Nephron progenitor cell (in vitro differentiated cells): ENCODE measurements at regions not wholly inside any gene's neighbourhood (a gene's known extent, or its start where the extent isn't known, plus 50 kb on each side); places are given as distances from the start of the nearest gene placed in this dataset.

Experiments
- DNase-seq: peaks from one replicate; pipeline ENCODE4 v3.0.0; 2021
- H3K27ac Mint-ChIP-seq: 2 replicates; pipeline ENCODE4 v1.8.0; 2021; ENCODE audit warnings: mild to moderate bottlenecking, moderate library complexity, mixed read lengths
- H3K27me3 Mint-ChIP-seq: 2 replicates; pipeline ENCODE4 v1.8.0; 2021; ENCODE audit warnings: mild to moderate bottlenecking, low read depth, mixed read lengths; ENCODE audit not compliant: poor library complexity
- H3K36me3 Mint-ChIP-seq: 2 replicates; pipeline ENCODE4 v1.8.0; 2021; ENCODE audit warnings: low read depth, mixed read lengths
- H3K4me1 Mint-ChIP-seq: 2 replicates; pipeline ENCODE4 v1.8.0; 2021; ENCODE audit warnings: mixed read lengths
- H3K4me3 Mint-ChIP-seq: 2 replicates; pipeline ENCODE4 v1.8.0; 2021; ENCODE audit warnings: mild to moderate bottlenecking, moderate library complexity, mixed read lengths
- H3K9me3 Mint-ChIP-seq: 2 replicates; pipeline ENCODE4 v1.8.0; 2021; ENCODE audit warnings: mild to moderate bottlenecking, moderate library complexity, mixed read lengths
- CTCF ChIP-seq: fragments of 200-600 bp; sonication (generic); IDR thresholded peaks from 2 replicates; pipeline ENCODE4 v1.5.0; 2021; ENCODE audit warnings: antibody characterized with exemption

- Mint-ChIP-seq H3K4me3 (no peak overlapping the region), H3K27me3 (no peaks in the 10 kb centered on the region), H3K27ac (no peak overlapping the region), H3K4me1 (no peaks in the 10 kb centered on the region), H3K36me3 (no peaks in the 10 kb centered on the region), H3K9me3 (no peaks in the 10 kb centered on the region)
- DNase-seq, result no peak
- no peak for TF ChIP-seq CTCF
These were observed 532.0 kb downstream of the KLF5 start for GRCh38 chr13:73590795-73591194.

GRCh38 chr13:73585236-73585635 is 526.4 kb downstream of the KLF5 start:
- no peaks in the 10 kb centered on the region for H3K36me3 Mint-ChIP-seq
- peaks cover 4% of the 10 kb centered on the region for H3K9me3 Mint-ChIP-seq
- H3K27me3 Mint-ChIP-seq, result no peaks in the 10 kb centered on the region
- no peak overlapping the region for H3K27ac Mint-ChIP-seq
- no peak for TF ChIP-seq CTCF
- DNase-seq, result no peak
- H3K4me3 Mint-ChIP-seq, result no peak overlapping the region
- no peaks in the 10 kb centered on the region for H3K4me1 Mint-ChIP-seq

GRCh38 chr13:73583331-73583730 is 524.5 kb downstream of the KLF5 start:
- no peak for TF ChIP-seq CTCF
- Mint-ChIP-seq H3K4me1 (no peaks in the 10 kb centered on the region), H3K27me3 (no peaks in the 10 kb centered on the region), H3K27ac (no peak overlapping the region), H3K9me3 (peaks cover 4% of the 10 kb centered on the region), H3K4me3 (no peak overlapping the region), H3K36me3 (no peaks in the 10 kb centered on the region)
- DNase-seq, result no peak

- Mint-ChIP-seq H3K27me3 (no peaks in the 10 kb centered on the region), H3K36me3 (no peaks in the 10 kb centered on the region), H3K27ac (no peak overlapping the region), H3K4me3 (no peak overlapping the region), H3K9me3 (peaks cover 13% of the 10 kb centered on the region), H3K4me1 (no peaks in the 10 kb centered on the region)
- DNase-seq, result no peak
- no peak for TF ChIP-seq CTCF
These were observed 521.9 kb downstream of the KLF5 start for GRCh38 chr13:73580513-73581267.

GRCh38 chr13:73579574-73580274 is 520.9 kb downstream of the KLF5 start:
- Mint-ChIP-seq H3K4me3 (no peak overlapping the region), H3K4me1 (no peaks in the 10 kb centered on the region), H3K27ac (no peak overlapping the region), H3K36me3 (no peaks in the 10 kb centered on the region), H3K27me3 (no peaks in the 10 kb centered on the region), H3K9me3 (peaks cover 9% of the 10 kb centered on the region)
- TF ChIP-seq CTCF, result no peak
- DNase-seq, result no peak
